ENCODE measurements at regions not wholly inside any gene's neighbourhood (a gene's known extent, or its start where the extent isn't known, plus 50 kb on each side); places are given as distances from the start of the nearest gene placed in this dataset.

DNA sequence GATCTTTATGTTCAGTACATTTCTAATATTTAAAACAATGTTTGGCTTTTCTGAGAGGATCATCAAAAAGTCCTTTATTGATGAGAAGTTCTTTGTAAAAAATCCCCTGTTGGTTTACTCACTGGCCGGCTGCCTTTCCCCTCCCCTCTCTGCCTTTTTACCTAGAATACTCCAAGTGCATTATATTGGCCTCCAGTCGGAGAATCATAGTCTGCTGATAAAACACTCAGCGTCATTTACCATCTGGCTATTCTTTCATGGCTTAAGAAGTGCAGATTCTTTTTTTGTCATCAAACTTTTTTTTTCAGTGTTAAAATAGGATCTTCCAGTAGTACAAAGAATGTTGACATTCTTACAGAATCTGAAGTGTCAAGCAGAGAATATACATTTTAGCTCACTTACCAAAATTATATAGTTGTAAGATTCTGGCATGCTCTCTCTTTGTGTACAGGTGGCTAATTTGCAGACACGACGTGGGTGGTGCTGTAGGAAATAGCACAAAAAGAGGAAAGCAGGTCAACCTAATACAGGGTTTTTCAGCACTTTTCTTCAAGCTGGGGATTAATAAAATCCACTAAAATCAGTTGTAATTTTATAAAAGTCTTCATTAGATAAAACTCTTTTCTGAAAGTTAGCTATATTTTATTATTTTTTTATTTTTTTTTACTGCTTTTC is 731.8 kb downstream of the KCTD8 start:
- TF ChIP-seq, protein P1, sequence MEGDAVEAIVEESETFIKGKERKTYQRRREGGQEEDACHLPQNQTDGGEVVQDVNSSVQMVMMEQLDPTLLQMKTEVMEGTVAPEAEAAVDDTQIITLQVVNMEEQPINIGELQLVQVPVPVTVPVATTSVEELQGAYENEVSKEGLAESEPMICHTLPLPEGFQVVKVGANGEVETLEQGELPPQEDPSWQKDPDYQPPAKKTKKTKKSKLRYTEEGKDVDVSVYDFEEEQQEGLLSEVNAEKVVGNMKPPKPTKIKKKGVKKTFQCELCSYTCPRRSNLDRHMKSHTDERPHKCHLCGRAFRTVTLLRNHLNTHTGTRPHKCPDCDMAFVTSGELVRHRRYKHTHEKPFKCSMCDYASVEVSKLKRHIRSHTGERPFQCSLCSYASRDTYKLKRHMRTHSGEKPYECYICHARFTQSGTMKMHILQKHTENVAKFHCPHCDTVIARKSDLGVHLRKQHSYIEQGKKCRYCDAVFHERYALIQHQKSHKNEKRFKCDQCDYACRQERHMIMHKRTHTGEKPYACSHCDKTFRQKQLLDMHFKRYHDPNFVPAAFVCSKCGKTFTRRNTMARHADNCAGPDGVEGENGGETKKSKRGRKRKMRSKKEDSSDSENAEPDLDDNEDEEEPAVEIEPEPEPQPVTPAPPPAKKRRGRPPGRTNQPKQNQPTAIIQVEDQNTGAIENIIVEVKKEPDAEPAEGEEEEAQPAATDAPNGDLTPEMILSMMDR (conservative IDR thresholded peaks at IDR 0.05; ENCODE audit: low read depth, low read length), result no peak
- TF ChIP-seq EZH2 (IDR thresholded peaks at IDR 0.05; ENCODE audit: borderline replicate concordance, low read depth, low read length, poor library complexity, severe bottlenecking), result no peak
